ENCODE measurements at regions not wholly inside any gene's neighbourhood (a gene's known extent, or its start where the extent isn't known, plus 50 kb on each side); places are given as distances from the start of the nearest gene placed in this dataset.

- no peak for FAIRE-seq
Observed at GRCh38 chr7:26459540-26460193, 168.0 kb downstream of the SNX10 start.

GRCh38 chr7:26460351-26461085 lies 168.9 kb downstream of the SNX10 start:
- no peak for FAIRE-seq

GRCh38 chr7:26461518-26461917 lies 169.9 kb downstream of the SNX10 start:
- no peak for FAIRE-seq

- no peak for FAIRE-seq
Observed at GRCh38 chr7:26466007-26466406, 174.3 kb downstream of the SNX10 start.

- no peak for FAIRE-seq
Observed at GRCh38 chr7:26467104-26467503, 175.4 kb downstream of the SNX10 start.

GRCh38 chr7:26467541-26467940 lies 175.9 kb downstream of the SNX10 start:
- no peak for FAIRE-seq

GRCh38 chr7:26468625-26469024 lies 177.0 kb downstream of the SNX10 start:
- FAIRE-seq, result no peak

- FAIRE-seq, result no peak
Observed at GRCh38 chr7:26469188-26469587, 177.5 kb downstream of the SNX10 start.

- FAIRE-seq, result no peak
Observed at GRCh38 chr7:26470691-26471090, 179.0 kb downstream of the SNX10 start.

GRCh38 chr7:26471306-26472075 lies 179.8 kb downstream of the SNX10 start:
- FAIRE-seq, result no peak

- no peak for FAIRE-seq
Observed at GRCh38 chr7:26472971-26473370, 181.3 kb downstream of the SNX10 start.

GRCh38 chr7:26476271-26476670 lies 184.6 kb downstream of the SNX10 start:
- no peak for FAIRE-seq

GRCh38 chr7:26477381-26477990 lies 185.8 kb downstream of the SNX10 start:
- FAIRE-seq, result no peak

GRCh38 chr7:26478550-26478949 lies 186.9 kb downstream of the SNX10 start:
- FAIRE-seq, result no peak

- no peak for FAIRE-seq
Observed at GRCh38 chr7:26479581-26479980, 187.9 kb downstream of the SNX10 start.

GRCh38 chr7:26480156-26480555 lies 188.5 kb downstream of the SNX10 start:
- no peak for FAIRE-seq

- no peak for FAIRE-seq
Observed at GRCh38 chr7:26482927-26483326, 191.3 kb downstream of the SNX10 start.

GRCh38 chr7:26483843-26484242 lies 192.2 kb downstream of the SNX10 start:
- no peak for FAIRE-seq

- FAIRE-seq, result no peak
Observed at GRCh38 chr7:26485367-26485934, 193.8 kb downstream of the SNX10 start.

GRCh38 chr7:26486153-26486552 lies 194.5 kb downstream of the SNX10 start:
- no peak for FAIRE-seq

- FAIRE-seq, result no peak
Observed at GRCh38 chr7:26487780-26488515, 196.3 kb downstream of the SNX10 start.

- FAIRE-seq, result no peak
Observed at GRCh38 chr7:26489391-26489790, 197.7 kb downstream of the SNX10 start.
